Tibial nerve (tissue), 4 donors: ENCODE measurements at regions not wholly inside any gene's neighbourhood (a gene's known extent, or its start where the extent isn't known, plus 50 kb on each side); places are given as distances from the start of the nearest gene placed in this dataset.

Experiments
- CTCF ChIP-seq, 5 experiments: fragments of 200-600 bp in 3 of 5; fragments of 450-650 bp in 2 of 5; sonication (generic) in 3 of 5; IDR thresholded peaks; one replicate each; pipeline ENCODE4 v1.5.1; 2016 to 2019; ENCODE audit warnings: antibody characterized with exemption in 5 of 5, mild to moderate bottlenecking in 3 of 5, moderate library complexity in 2 of 5
- EP300 ChIP-seq, 2 donors: sonication (generic); formaldehyde crosslinking; IDR thresholded peaks; one replicate each; pipeline ENCODE4 v1.6.1; 2017; ENCODE audit warnings: antibody characterized with exemption in 2 of 2, mild to moderate bottlenecking in 1 of 2
- POLR2A ChIP-seq, 2 donors: fragments of 450-650 bp; IDR thresholded peaks; one replicate each; pipeline ENCODE4 v1.6.1; 2017; ENCODE audit warnings: antibody characterized with exemption in 2 of 2, mild to moderate bottlenecking in 2 of 2, moderate library complexity in 2 of 2

DNA sequence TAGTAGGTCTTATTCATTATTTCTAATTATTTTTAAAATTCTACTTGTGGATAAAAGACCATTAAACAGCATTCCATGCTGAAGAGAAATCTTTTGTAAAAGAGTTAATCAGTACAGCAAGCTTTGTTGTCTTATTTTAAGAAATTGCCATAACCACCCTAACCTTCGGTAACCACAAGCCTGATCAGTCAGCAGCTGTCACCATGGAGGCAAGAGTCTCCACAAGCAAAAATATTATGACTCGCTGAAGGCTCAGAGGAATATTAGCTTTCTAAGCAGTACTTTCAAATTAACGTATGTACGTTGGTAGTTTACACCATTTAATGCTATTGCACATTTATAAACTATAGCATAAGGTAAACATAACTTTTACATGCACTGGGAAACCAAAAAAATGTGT lies 650.5 kb upstream of the LINC00305 start:
- TF ChIP-seq CTCF (IDR thresholded peaks at IDR 0.05) (no peak), EP300 (IDR thresholded peaks at IDR 0.05) (no peak), POLR2A (IDR thresholded peaks at IDR 0.05) (no peak)
